GM18867 (cell line): ENCODE measurements at regions not wholly inside any gene's neighbourhood (a gene's known extent, or its start where the extent isn't known, plus 50 kb on each side); places are given as distances from the start of the nearest gene placed in this dataset.

Source experiments
- ATAC-seq: cut with Tn5 transposase; IDR thresholded peaks from one replicate; pipeline ENCODE4 v1.9.1; 2021; ENCODE audit warnings: mild to moderate bottlenecking, moderate library complexity; ENCODE audit not compliant: unreplicated experiment

DNA sequence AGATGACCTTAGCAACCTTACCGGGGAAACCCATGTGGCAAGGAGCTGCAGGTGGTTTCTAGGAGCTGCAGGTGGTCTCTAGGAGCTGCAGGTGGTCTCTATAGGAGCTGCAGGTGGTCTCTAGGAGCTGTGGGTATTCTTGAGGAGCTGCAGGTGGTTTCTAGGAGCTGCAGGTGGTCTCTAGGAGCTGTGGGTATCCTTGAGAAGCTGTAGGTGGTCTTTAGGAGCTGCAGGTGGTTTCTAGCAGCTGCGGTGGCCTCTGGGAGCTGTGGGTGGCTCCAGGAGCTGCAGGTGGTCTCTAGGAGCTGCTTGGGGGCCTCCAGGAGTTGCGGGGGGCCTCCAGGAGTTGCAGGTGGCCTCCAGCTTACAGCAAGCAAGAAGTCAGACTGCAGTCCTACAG, 997.5 kb downstream of the TBC1D22A start:
- no peak for ATAC-seq

DNA sequence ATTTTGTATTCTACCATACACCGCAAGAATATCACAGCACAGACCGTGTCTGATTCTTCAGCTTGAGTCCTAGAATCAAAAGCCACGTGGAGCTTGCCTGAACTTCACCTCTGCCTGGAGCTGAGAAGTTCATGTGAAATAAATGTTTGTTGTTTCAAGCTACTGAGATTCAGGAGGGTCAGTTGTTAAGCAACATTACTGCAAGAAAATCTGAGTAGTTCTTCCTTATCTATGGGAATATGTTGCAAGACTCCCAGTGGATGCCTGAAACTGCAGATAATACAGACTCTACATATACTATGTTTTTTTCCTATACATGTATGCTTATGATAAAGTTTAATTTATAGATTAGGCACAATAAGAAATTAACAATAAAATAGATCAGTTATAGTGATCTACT, 995.3 kb downstream of the TBC1D22A start:
- no peak for ATAC-seq

DNA sequence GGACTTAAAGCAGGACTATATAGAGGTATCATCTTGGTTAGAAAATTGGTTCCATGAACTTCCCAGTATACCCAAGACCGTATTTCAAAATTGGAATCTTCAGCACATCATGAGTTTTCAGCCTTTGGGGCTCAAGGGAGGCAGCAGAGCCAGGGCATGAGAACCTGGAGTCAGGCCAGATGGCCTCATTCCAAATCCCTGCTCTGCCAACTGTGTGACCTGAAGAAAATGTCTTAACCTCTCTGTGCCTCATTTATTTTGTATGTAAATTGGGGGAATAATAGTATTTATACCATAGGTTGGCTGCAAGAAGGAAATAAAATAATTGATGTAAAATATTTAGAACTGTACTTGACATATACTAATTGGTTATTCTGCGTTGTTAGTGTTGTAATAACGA, 987.6 kb downstream of the TBC1D22A start:
- no peak for ATAC-seq

DNA sequence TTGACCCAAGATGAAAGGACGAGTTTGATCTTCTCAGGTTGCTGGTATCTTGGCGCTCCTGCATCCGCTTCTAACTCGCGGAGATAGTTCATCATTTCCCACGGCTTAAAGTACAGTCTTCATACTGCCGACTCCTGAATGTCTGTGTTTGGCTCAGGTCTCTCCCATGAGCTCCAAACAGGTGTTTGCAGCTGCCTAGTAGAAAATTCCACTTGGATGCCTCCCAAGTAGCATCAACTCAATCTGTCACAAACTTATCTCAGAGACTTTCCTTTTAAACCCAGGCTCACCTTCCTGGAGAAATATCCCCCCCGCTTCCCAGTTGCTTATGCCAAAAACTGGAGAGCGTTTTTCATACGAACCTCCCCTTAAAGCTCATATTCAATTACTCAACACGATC, 986.5 kb downstream of the TBC1D22A start:
- no peak for ATAC-seq

DNA sequence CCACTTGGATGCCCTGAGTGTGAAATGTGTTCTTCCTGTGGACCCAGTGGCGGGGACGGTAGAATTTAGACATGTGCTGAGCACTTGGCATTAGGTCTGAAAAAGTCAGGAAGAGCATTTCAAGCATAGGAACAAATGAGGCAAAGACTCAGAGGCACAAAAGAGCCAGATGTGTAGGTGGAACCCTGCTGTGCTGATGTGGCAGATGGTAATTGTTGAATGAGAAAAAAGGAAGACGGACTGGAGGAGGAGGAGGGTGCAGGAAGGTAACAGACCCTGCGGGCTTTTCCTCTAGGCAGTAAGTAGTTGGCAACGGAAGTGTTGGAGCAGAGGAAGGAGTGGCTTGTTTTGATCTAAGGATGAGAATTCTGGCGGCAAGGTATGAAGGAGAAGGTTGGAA, 985.8 kb downstream of the TBC1D22A start:
- ATAC-seq = no peak

DNA sequence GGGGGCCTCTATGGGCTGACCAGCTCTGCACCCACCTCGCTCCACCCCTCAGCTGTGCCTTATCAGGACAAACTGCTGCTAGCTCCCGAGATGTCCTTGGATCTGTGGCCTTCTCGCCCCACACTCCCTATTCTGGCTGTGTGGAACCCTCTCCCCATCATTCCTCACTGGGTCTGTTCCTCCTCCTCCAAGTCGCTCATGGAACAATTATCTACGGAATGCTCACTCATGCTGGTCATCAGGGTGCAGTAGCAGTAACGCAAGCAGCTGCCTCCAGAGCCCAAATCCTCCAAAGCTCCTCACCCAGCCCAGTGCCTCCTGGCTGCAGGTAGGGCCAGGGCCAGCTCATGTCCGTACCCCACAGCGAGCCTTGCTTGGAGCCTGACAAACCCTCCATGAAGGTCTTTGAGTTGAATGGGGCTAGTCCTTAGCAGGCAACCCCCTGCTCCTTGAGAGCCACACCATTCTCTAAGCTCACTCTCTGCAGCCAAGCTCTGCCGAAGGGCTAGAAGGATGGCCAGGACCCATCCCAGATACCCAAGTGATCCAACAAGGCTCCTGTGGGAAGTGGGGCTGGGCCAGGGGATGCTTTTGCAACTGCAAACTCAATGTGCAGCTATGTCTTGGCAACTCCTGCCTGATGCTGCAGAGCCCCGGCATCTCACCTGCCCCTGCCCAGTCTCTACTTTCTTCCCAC, 977.8 kb downstream of the TBC1D22A start:
- no peak for ATAC-seq

DNA sequence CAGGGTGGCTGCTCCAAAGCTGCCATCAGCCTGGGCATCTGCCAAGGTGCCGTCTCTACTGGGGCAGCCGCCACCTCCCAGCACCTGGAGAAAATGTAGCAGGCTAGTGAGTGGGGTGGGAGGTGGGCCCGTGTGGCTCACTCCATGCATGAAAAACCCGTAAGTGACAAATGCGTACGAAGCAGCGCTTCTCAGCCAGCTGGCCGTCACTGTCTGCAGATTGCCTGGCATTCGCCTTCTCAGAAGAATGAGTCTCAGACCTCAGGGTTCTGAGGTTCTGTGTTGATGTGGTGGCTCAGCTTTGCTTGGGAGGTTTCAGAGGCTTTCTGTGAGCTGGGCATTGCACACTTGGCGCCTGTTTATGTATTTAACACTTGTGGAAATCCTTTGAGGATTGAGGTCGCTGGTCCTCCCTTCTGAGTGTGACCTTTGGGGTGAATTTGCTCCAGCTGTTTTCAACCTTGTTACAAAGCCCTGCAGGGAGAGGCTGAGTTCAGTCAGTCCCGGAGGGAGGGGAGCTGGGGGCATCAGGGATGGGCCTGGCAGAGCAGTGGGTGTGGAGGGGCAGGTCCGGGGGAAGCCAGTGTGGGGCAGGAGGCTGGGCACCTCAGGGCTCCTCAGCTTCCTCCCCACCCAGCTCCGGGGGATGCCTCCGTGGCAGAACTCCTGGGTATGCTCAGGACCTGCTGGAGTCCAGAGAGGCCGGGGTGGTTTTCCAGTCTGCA, 977.0 kb downstream of the TBC1D22A start:
- no peak for ATAC-seq

DNA sequence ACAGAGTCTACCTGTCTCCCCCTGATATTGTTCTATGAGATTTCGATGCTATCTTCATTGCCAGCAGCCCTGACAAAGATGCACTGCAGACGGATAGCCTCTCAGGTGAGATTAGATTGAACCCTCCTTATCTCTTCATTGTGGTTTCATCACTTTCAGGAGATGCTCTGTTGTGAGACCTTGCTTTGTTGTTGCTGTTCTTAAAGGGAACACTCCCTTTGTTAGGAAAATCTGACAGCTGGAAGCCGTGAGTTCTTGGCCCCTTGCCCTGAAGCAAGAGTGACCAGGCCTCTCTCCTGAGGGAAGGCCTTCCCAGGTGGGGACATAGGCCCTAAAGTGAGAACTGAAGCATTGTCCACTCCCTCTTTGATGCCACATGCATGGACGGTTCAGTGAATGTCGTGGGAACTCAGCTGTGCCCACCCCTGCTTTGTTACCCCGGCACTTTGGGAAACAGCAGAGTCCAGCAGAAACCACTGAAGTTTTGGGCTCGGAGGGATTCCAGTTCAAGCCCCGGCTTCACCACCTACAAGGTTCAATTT, 976.1 kb downstream of the TBC1D22A start:
- no peak for ATAC-seq

DNA sequence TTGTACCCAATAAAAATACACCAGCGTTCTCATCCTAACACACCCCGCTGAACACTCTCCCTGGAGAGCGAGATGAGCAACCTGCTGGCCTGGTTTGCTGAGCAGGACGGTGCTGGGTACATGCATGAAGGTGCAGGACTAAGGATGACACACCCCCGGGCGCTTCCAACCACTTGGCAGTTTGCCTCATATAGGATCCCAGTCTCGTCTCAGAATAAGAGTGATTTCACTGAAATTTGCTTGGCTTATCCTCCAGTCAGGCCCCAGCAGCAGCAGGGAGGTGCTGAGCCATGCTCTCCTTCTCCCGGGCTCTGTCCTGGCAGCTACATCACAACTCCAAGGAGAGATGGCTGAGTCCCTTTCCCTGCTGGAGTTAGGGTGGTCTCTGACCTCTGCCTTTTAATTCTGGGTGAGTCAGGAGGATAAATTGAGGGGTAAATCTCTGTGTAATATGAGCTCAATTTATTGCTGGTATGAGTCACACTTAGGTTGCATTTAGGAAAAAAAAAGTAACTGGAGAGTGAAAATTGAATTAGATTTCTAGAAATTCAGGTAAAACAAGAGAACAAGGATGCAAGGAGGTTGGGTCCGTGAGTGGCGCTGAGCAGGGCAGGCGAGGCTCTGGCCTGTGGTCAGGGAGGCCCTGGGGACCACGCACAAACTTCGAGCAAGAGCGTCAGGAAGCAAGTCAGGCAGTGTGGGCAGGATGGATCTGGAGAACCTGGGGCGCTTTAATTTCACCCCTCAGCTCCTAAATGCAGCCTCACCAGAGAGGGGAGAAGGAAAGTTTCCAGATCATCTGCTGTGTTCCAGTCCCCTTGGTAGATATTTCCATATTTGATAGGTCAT, 974.0 kb downstream of the TBC1D22A start:
- ATAC-seq = no peak

DNA sequence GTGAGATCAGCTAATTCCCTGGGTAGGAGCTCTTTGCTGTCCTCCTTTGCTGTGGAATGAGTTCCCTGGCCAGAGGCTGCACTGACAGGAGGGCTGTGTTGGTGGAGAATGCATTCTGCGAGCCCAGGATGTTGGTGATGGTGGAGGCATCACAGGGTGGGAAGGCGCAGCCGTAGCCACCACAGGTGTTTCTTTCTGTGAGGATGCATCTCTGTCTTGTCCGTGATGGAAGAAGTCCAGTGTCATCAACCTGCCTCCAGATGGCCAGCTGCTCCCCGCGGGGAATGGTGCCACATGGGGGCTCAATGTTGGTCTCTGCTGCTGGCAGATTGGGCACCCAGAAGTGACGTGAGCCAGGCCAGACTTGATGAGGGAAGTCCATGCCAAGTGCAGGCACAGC, 972.1 kb downstream of the TBC1D22A start:
- ATAC-seq = no peak

DNA sequence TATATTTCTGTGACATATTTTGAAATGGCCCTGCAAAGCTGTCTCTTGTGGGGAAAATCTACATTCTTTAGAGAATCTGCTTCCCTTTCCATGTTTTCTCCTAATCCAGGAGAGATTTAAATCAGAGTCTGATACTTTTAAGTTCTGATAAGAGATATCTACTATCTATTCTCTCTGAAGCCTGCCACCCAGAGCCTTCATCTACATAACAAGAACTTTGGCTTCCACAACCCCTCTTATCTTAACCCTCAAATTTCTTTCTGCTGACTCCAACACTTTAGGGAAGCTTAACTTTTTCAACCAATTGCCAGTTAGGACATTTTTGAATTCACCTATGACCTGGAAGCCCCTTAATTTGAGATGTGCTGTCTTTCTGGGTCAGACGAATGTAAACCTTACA, 965.2 kb downstream of the TBC1D22A start:
- no peak for ATAC-seq

DNA sequence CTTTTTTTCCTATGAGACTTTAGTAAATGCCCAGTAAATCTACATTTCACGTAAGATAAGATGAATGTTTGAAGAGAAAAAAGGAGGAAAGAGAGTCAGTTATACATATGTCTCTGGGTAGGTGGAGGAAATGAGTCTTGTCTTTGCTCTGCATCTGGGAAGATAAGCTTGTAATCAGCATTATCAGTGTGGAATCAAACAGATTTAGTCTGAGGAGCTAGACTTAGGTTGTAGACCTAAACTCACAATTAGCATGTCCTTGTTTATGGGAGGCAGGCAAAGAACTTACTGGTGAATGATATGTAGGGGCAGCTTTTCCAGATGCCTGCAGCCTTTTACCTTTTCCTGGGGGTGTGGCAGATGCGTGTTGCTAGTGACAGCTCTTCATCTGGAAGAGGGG, 962.3 kb downstream of the TBC1D22A start:
- no peak for ATAC-seq

DNA sequence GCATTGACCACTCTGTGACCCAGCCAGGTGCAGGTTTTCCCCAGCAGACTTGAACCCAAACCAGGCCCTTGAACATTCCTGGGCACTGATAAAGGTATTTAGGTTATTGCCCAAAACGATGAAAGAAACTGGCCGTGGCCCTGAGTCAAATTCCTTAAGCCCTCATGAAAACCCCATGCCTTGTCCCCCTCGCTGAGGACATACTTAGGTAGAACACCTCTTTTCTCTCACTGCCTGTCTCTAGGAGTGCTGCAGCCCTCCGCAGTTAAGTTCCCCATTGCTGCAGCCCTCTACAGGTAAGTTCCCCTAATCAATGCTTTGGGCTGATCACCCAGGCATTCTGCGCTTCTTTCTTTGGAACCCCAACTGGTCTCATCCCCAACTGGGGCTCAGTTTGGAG, 961.6 kb downstream of the TBC1D22A start:
- no peak for ATAC-seq

DNA sequence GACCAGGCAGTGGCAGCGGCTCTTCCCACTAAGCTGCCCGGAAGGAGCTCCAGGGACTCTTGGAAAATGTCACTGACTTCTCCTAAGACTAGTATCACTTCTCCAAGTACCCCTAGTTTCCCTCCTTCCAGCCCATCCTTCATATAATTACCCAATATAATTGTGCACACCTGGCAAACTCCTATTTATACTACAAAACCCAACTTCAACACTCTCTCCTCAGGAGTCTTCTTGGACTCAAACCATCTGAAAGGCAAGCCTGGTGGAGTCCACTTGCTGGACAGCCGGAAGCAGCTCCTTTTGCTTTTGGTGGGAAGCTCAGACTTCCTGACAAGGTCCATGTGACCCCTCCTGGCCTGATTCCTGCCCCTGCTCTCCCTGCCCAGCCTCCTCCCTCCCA, 955.9 kb downstream of the TBC1D22A start:
- ATAC-seq = no peak

DNA sequence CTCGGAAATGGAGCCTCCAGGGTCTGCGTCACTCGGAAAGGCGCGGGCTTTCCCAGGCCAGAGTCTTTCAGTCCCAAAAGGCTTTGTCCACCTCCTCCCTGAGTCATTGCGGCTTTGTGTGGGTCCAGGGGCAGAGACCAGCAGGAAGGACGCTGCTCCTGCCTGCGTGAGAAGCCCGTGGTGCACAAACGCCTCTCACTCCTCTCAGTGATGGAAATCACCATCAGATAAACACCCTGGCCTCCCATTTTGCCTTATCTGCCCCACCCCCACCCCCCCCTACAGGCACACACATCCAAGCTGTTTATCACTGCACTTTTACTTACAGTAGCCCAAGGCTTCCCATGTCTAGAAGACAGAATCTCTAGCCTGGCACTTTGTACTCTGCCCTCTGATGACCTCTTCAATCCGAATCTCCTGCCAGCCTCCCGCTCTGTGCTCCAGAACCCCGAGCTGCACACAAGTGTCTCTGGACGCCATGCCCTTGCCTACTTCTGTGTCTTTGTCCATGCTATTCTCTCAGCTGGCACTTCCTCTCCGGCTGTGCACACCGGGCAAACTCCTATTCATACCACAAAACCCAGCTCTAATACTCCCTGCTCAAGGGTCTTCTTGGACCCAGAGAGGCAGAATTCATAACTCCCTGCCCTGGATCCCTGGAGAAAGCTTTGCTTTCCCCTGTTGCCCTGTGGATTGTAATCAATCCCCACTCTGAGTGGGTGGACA, 954.6 kb downstream of the TBC1D22A start:
- no peak for ATAC-seq

DNA sequence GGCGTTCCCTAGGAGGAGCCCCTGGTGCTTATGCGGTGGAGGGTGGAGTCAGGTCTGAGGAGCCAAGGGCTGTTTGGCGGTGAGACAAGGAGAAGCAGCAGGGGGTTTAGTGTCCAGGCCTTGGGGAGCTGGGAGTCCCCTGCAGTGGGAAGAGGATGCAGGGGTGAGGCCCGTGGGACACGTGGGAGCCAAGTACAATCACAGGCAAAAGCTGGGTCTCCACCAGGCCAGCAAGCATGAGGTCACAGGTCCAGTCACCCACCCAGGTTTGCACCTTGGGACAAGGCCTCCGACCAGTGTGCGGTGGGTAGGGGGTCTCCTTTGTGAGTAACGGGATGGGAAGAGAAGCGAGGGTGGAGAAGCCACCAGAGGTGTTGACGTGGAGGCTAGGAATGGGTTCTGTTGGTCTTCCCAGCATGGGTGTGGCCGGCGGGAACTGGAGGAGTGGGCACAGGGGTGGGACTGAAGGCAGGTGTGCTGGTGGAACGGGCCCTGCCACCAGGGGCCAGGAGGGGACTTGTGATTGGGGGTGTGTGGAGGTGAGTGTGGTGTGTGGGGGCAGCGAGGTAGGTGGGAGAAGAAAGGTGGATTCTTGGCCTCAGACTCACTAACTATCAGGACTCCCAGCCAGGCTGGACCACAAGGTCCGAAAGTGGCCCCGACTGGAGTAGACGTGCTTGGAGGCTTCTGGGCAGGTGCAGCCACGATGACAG, 953.6 kb downstream of the TBC1D22A start:
- ATAC-seq = no peak

DNA sequence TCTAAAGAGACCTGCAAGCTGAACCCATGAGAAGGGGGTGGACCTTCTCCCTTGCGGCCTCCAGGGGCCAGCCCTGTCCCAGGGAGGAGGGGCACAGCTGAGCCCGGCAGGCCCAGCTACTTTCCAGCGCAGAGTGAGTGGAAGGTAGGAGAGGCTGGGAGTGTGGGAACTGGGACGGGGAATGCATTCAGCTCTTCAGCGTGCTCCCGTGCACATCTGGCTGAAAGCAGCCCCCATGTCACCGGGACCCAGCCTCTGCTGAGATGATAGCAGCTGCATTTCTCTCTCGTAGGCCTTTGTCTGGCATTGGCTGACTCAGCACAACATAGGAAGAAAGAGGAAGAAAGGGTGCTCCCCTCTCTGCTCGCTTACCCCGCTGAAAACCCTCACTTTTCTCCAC, 951.5 kb downstream of the TBC1D22A start:
- no peak for ATAC-seq

DNA sequence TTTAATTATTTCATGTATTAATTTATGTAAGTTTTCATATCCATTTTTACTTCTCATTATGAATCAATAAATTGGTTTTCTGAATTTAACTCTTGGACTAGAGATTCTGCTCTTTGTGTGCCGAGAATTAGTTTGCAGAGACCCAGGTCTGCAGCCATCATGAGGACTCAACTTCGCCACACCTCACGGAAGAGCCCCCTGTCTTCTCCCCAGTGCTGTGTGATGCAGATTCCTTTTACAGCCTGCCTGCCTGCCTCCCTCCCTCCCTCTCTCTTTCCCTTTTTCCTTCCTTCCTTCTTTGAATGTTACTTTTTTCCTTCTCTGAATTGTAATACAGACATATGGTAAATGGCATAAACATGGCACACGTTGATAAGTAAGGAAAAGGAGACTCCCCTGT, 947.7 kb downstream of the TBC1D22A start:
- ATAC-seq = no peak

DNA sequence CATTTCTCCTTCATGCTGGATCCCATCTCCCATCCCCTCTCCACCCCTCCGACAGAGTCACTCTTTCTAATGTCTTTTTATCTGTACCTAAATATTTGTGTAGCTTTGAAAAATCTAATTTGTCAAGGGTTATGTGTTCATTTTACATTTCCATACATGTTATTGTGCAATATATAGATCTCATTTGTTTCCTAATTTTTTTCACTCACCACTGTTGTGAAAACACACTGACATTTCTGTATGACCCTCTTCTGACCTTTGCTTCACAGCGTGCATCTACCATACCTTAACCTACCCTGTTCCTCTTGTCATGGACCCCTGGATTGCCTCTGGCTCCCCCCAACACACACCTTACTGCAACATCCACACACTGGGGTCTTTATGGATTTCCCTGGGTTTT, 942.9 kb downstream of the TBC1D22A start:
- ATAC-seq = no peak

DNA sequence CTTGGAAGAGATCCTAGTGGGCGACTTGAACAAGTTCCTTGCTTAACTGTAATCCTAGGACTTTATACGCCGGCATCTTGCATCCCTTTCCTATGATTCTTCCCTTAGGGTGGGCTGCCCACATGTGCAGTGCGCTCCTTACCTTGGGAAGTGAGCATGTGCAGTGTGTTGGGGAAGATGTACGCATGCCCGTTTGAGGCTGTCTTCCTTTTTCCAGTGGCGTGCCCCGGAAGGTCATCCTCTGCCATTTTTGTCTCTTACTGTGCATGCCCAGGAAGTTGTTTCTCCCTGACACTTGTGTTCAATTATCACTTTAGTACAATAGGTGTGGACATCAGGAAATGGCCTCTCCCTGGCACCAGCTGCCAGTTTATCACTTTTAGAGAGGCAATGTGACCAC, 936.5 kb downstream of the TBC1D22A start:
- no peak for ATAC-seq
